OCI-LY7 (cell line): ENCODE measurements at regions not wholly inside any gene's neighbourhood (a gene's known extent, or its start where the extent isn't known, plus 50 kb on each side); places are given as distances from the start of the nearest gene placed in this dataset.
A peak's percentile ranks its signal among the peaks of the same experiment; 100 is the strongest.

ENCODE experiments used
- BruUV-seq: library from RNA; stranded (reverse); fragments of 400-500 nt; replicated peaks from 2 replicates; lab custom pipeline; 2021; lab: Mats Ljungman, UMichigan
- CTCF ChIA-PET: fragments of 300-600 bp; sonication (Branson Sonifier 250); formaldehyde crosslinking; loops from one replicate; lab custom pipeline; 2022; ENCODE audit warnings: antibody characterized with exemption; ENCODE audit not compliant: unreplicated experiment; lab: Charles Lee
- POLR2A ChIA-PET: fragments of 300-600 bp; sonication (Branson Sonifier 250); formaldehyde crosslinking; loops from one replicate; lab custom pipeline; 2022; ENCODE audit warnings: antibody characterized with exemption; lab: Charles Lee
- DNase-seq: peaks from one replicate; pipeline ENCODE4 v3.0.0-alpha.2; 2015; ENCODE audit warnings: low spot score
- H2AFZ ChIP-seq: fragments of 200-600 bp; sonication (generic), shearing (Covaris generic); 2 replicates; pipeline ENCODE4 v1.6.1; 2014; ENCODE audit warnings: mild to moderate bottlenecking, antibody characterized with exemption, low read length, moderate library complexity
- H3K27ac ChIP-seq: fragments of 200-600 bp; sonication (generic); 2 replicates; pipeline ENCODE4 v1.5.1; 2014; ENCODE audit warnings: mixed run types, low read depth, mild to moderate bottlenecking, moderate library complexity, low read length, inconsistent platforms; ENCODE audit not compliant: poor library complexity, severe bottlenecking
- H3K36me3 ChIP-seq: fragments of 200-600 bp; sonication (generic); 2 replicates; pipeline ENCODE4 v1.6.1; 2014; ENCODE audit warnings: mild to moderate bottlenecking, antibody characterized with exemption, low read length, moderate library complexity, mixed read lengths; ENCODE audit not compliant: insufficient read depth
- H3K4me1 ChIP-seq: fragments of 200-600 bp; sonication (generic); 2 replicates; pipeline ENCODE4 v1.5.1; 2014; ENCODE audit warnings: mild to moderate bottlenecking, low read length; ENCODE audit not compliant: insufficient read depth, poor library complexity, severe bottlenecking
- H3K4me2 ChIP-seq: fragments of 200-600 bp; sonication (generic); 2 replicates; pipeline ENCODE4 v1.6.1; 2014; ENCODE audit warnings: mild to moderate bottlenecking, low read length
- H3K4me3 ChIP-seq: fragments of 200-600 bp; sonication (generic); 2 replicates; pipeline ENCODE4 v1.5.1; 2014; ENCODE audit warnings: mild to moderate bottlenecking, low read depth, low read length; ENCODE audit not compliant: poor library complexity, severe bottlenecking
- H3K79me2 ChIP-seq: fragments of 200-600 bp; sonication (generic); 2 replicates; pipeline ENCODE4 v1.6.1; 2016; ENCODE audit warnings: low read depth, mild to moderate bottlenecking, low read length, moderate library complexity, mixed read lengths; ENCODE audit not compliant: insufficient read depth
- H3K9me2 ChIP-seq: fragments of 200-600 bp; sonication (generic); 2 replicates; pipeline ENCODE4 v1.6.1; 2016; ENCODE audit warnings: mild to moderate bottlenecking, low read length, mixed read lengths; ENCODE audit not compliant: insufficient read depth
- H3K9me3 ChIP-seq: fragments of 200-600 bp; sonication (generic); 2 replicates; pipeline ENCODE4 v1.6.1; 2014; ENCODE audit warnings: mild to moderate bottlenecking, mixed run types, low read length, mixed read lengths
- H4K20me1 ChIP-seq: fragments of 200-600 bp; sonication (generic); 2 replicates; pipeline ENCODE4 v1.6.1; 2014; ENCODE audit warnings: mild to moderate bottlenecking, antibody characterized with exemption, low read length, moderate library complexity, mixed read lengths; ENCODE audit not compliant: insufficient read depth
- EZH2phosphoT487 ChIP-seq: fragments of 200-600 bp; sonication (generic); IDR thresholded peaks from 2 replicates; pipeline ENCODE4 v1.6.1; 2018; ENCODE audit warnings: low read depth, borderline replicate concordance, mild to moderate bottlenecking, mixed run types, antibody characterized with exemption, low read length, moderate library complexity, mixed read lengths
- intact Hi-C: fragments of 100-400 bp; cut with micrococcal nuclease; formaldehyde crosslinking; loops from one replicate; pipeline ENCODE4 v1.10.0; 2022; ENCODE audit not compliant: unreplicated experiment
- TF ChIP-seq, protein P1 (sequence below): fragments of 200-600 bp; sonication (generic); conservative IDR thresholded peaks from 2 replicates; pipeline ENCODE4 v1.5.1; 2014; ENCODE audit warnings: mild to moderate bottlenecking, antibody characterized with exemption, low read length, moderate library complexity, mixed read lengths

DNA sequence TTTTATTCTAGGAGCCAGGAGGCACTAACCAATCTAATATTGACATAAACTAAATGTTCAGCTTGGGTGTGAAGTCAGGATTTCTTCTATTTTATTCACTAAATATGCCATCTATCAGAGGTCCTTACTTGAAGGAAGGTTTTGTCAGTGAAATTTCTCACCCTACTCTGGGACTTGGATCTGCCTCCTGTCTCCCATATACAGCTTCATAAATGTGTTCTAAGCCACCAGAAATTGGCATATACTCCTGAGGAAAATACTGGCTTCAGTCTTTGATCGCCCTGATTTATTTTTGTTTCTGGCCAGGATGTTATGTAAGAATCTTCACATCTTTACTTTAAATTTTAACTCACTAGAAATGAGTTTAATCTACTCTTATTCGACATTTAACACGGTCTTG, 647.7 kb downstream of the C6orf118 start:
- intact Hi-C loops: no loop called here
- no peaks in the 10 kb centered on the region for H4K20me1 ChIP-seq
- no peak overlapping the region for H3K4me2 ChIP-seq
- POLR2A ChIA-PET: no interaction called here
- H2AFZ ChIP-seq: no peak overlapping the region
- H3K4me1 ChIP-seq: no peaks in the 10 kb centered on the region
- no peaks in the 10 kb centered on the region for H3K36me3 ChIP-seq
- H3K4me3 ChIP-seq: no peak overlapping the region
- H3K79me2 ChIP-seq: no peaks in the 10 kb centered on the region
- BruUV-seq: no TSS peak
- no peak overlapping the region for H3K27ac ChIP-seq
- H3K9me2 ChIP-seq: no peaks in the 10 kb centered on the region
- no peak for DNase-seq
- CTCF ChIA-PET: no interaction called here
- TF ChIP-seq, protein P1, sequence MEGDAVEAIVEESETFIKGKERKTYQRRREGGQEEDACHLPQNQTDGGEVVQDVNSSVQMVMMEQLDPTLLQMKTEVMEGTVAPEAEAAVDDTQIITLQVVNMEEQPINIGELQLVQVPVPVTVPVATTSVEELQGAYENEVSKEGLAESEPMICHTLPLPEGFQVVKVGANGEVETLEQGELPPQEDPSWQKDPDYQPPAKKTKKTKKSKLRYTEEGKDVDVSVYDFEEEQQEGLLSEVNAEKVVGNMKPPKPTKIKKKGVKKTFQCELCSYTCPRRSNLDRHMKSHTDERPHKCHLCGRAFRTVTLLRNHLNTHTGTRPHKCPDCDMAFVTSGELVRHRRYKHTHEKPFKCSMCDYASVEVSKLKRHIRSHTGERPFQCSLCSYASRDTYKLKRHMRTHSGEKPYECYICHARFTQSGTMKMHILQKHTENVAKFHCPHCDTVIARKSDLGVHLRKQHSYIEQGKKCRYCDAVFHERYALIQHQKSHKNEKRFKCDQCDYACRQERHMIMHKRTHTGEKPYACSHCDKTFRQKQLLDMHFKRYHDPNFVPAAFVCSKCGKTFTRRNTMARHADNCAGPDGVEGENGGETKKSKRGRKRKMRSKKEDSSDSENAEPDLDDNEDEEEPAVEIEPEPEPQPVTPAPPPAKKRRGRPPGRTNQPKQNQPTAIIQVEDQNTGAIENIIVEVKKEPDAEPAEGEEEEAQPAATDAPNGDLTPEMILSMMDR: no peak
- TF ChIP-seq EZH2phosphoT487: no peak
- no peaks in the 10 kb centered on the region for H3K9me3 ChIP-seq

GRCh38 chr6:164660781-164661180, 648.6 kb downstream of the C6orf118 start:
- Histone ChIP-seq H3K4me3 (no peak overlapping the region), H3K9me2 (no peaks in the 10 kb centered on the region), H3K4me1 (no peaks in the 10 kb centered on the region), H3K27ac (no peak overlapping the region), H3K79me2 (no peaks in the 10 kb centered on the region), H3K4me2 (no peak overlapping the region), H3K9me3 (no peaks in the 10 kb centered on the region), H3K36me3 (no peaks in the 10 kb centered on the region), H2AFZ (no peak overlapping the region), H4K20me1 (no peaks in the 10 kb centered on the region)
- TF ChIP-seq EZH2phosphoT487: no peak
- TF ChIP-seq, protein P1: no peak
- intact Hi-C loops: no loop called here
- ChIA-PET CTCF (no interaction called here), POLR2A (interaction anchor here (1.1 kb wide), 1 partner anchor 16 kb away, joined by 3 read pairs; no protein-coding TSS in a partner anchor)
- no peak for DNase-seq
- no TSS peak for BruUV-seq

DNA sequence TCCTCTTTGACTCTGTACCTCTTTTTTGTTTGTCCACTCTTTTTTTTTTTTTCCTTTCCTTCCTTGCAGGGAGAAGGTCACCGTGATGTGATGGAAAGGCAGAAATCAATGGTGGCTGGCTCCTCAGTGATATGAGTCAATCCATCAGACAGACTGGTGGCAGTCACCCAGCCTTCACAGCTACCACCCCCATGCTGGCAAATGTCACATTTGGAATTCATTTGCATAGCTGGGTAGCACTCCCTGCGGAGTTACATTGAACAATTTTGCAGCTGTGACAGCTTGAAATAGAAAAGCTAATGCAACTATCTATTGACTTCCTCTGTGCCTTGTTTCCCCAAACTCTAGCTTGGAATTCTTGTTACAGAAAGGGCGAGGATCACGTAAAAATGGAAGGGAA, 668.4 kb downstream of the C6orf118 start:
- no peak overlapping the region for H3K27ac ChIP-seq
- BruUV-seq: no TSS peak
- H3K9me2 ChIP-seq: no peaks in the 10 kb centered on the region
- no peaks in the 10 kb centered on the region for H3K36me3 ChIP-seq
- no peaks in the 10 kb centered on the region for H3K79me2 ChIP-seq
- H3K9me3 ChIP-seq: no peaks in the 10 kb centered on the region
- peak; percentile 6 for DNase-seq
- ChIA-PET CTCF (no interaction called here), POLR2A (no interaction called here)
- intact Hi-C loops: no loop called here
- H3K4me2 ChIP-seq: peak overlapping the region; percentile 35
- H3K4me1 ChIP-seq: peaks cover 6% of the 10 kb centered on the region
- H3K4me3 ChIP-seq: peak overlapping the region; percentile 36
- H4K20me1 ChIP-seq: no peaks in the 10 kb centered on the region
- H2AFZ ChIP-seq: peak overlapping the region; percentile 57; the same call in 1 of the 2 replicates
- TF ChIP-seq, protein P1: no peak
- TF ChIP-seq EZH2phosphoT487: no peak
